ENCODE measurements at regions not wholly inside any gene's neighbourhood (a gene's known extent, or its start where the extent isn't known, plus 50 kb on each side); places are given as distances from the start of the nearest gene placed in this dataset.

GRCh38 chr5:136811551-136811950 lies 446.2 kb upstream of the TRPC7 start:
- Histone ChIP-seq H3K27ac (no peak overlapping the region), H3K27me3 (ENCODE audit: low read depth) (no peaks in the 10 kb centered on the region), H3K4me3 (no peak overlapping the region), H3K36me3 (no peaks in the 10 kb centered on the region), H3K9me3 (no peaks in the 10 kb centered on the region), H3K4me1 (no peaks in the 10 kb centered on the region)
- no peak for TF ChIP-seq CTCF (IDR thresholded peaks at IDR 0.05)
- intact Hi-C loops (cut with DNase I), result no loop called here
- ATAC-seq, result no peak
- no peak for DNase-seq

- Histone ChIP-seq H3K4me1 (no peaks in the 10 kb centered on the region), H3K27ac (no peak overlapping the region), H3K4me3 (no peak overlapping the region), H3K36me3 (no peaks in the 10 kb centered on the region), H3K27me3 (ENCODE audit: low read depth) (no peaks in the 10 kb centered on the region), H3K9me3 (no peaks in the 10 kb centered on the region)
- DNase-seq, result no peak
- TF ChIP-seq CTCF (IDR thresholded peaks at IDR 0.05), result no peak
- intact Hi-C loops (cut with DNase I), result no loop called here
- ATAC-seq, result no peak
Measured at GRCh38 chr5:136811086-136811485, 445.7 kb upstream of the TRPC7 start.

GRCh38 chr5:136810261-136810801 lies 445.0 kb upstream of the TRPC7 start:
- H3K9me3 ChIP-seq, result no peaks in the 10 kb centered on the region
- no peaks in the 10 kb centered on the region for H3K27me3 ChIP-seq (ENCODE audit: low read depth)
- ATAC-seq (no peak), DNase-seq (no peak)
- H3K27ac ChIP-seq, result no peak overlapping the region
- no peaks in the 10 kb centered on the region for H3K36me3 ChIP-seq
- no peak overlapping the region for H3K4me3 ChIP-seq
- no peak for TF ChIP-seq CTCF (IDR thresholded peaks at IDR 0.05)
- intact Hi-C loops (cut with DNase I), result no loop called here
- H3K4me1 ChIP-seq, result no peaks in the 10 kb centered on the region

GRCh38 chr5:136809382-136809781 lies 444.0 kb upstream of the TRPC7 start:
- Histone ChIP-seq H3K27me3 (ENCODE audit: low read depth) (no peaks in the 10 kb centered on the region), H3K9me3 (no peaks in the 10 kb centered on the region), H3K27ac (no peak overlapping the region), H3K4me3 (no peak overlapping the region), H3K4me1 (no peaks in the 10 kb centered on the region), H3K36me3 (no peaks in the 10 kb centered on the region)
- TF ChIP-seq CTCF (IDR thresholded peaks at IDR 0.05), result no peak
- intact Hi-C loops (cut with DNase I), result no loop called here
- DNase-seq, result no peak
- no peak for ATAC-seq

- Histone ChIP-seq H3K4me3 (no peak overlapping the region), H3K9me3 (no peaks in the 10 kb centered on the region), H3K27me3 (ENCODE audit: low read depth) (no peaks in the 10 kb centered on the region), H3K27ac (no peak overlapping the region), H3K36me3 (no peaks in the 10 kb centered on the region), H3K4me1 (no peaks in the 10 kb centered on the region)
- intact Hi-C loops (cut with DNase I), result no loop called here
- DNase-seq (no peak), ATAC-seq (peak in 1 of 2 donors; percentile 35)
- no peak for TF ChIP-seq CTCF (IDR thresholded peaks at IDR 0.05)
Measured at GRCh38 chr5:136808756-136809155, 443.4 kb upstream of the TRPC7 start.

- no peaks in the 10 kb centered on the region for H3K36me3 ChIP-seq
- no peaks in the 10 kb centered on the region for H3K9me3 ChIP-seq
- DNase-seq (no peak), ATAC-seq (no peak)
- intact Hi-C loops (cut with DNase I), result no loop called here
- H3K27me3 ChIP-seq (ENCODE audit: low read depth), result no peaks in the 10 kb centered on the region
- no peak overlapping the region for H3K4me3 ChIP-seq
- no peak for TF ChIP-seq CTCF (IDR thresholded peaks at IDR 0.05)
- H3K4me1 ChIP-seq, result no peaks in the 10 kb centered on the region
- no peak overlapping the region for H3K27ac ChIP-seq
Measured at GRCh38 chr5:136805466-136805865, 440.1 kb upstream of the TRPC7 start.
